Fibroblast of lung (primary cell): ENCODE measurements at regions not wholly inside any gene's neighbourhood (a gene's known extent, or its start where the extent isn't known, plus 50 kb on each side); places are given as distances from the start of the nearest gene placed in this dataset.

ENCODE experiments used
- DNase-seq, 2 donors: peaks; one replicate each; pipeline versions ENCODE4 v3.0.0 to v3.0.0-alpha.2; 2010; ENCODE audit warnings: low read depth in 2 of 2
- H2AFZ ChIP-seq: 2 replicates; pipeline ENCODE4 v1.5.1; 2012; ENCODE audit warnings: low read length, control low read depth, inconsistent platforms
- H3K27ac ChIP-seq: 2 replicates; pipeline ENCODE4 v1.5.1; 2011; ENCODE audit warnings: low read length, control low read depth; ENCODE audit not compliant: insufficient read depth
- H3K27me3 ChIP-seq: 2 replicates; pipeline ENCODE4 v1.5.1; 2011; ENCODE audit warnings: mild to moderate bottlenecking, low read length; ENCODE audit not compliant: control insufficient read depth, insufficient read depth
- H3K36me3 ChIP-seq: 2 replicates; pipeline ENCODE4 v1.5.1; 2011; ENCODE audit warnings: low read length; ENCODE audit not compliant: control insufficient read depth, insufficient read depth
- H3K4me1 ChIP-seq: 2 replicates; pipeline ENCODE4 v1.5.1; 2011; ENCODE audit warnings: low read length; ENCODE audit not compliant: control insufficient read depth, insufficient read depth; ENCODE audit errors: extremely low read depth
- H3K4me2 ChIP-seq: 2 replicates; pipeline ENCODE4 v1.5.1; 2011; ENCODE audit warnings: low read length, control low read depth; ENCODE audit not compliant: insufficient read depth; ENCODE audit errors: extremely low read depth
- H3K4me3 ChIP-seq, 4 experiments: fragments of 200-600 bp in 1 of 4; sonication (generic) in 1 of 4; replicated peaks in 1 of 4; 2 replicates each; pipeline ENCODE4 v1.5.1; 2011 to 2016; ENCODE audit warnings: low read length in 4 of 4, low read depth in 3 of 4, mild to moderate bottlenecking in 3 of 4, control low read depth in 2 of 4, inconsistent platforms in 1 of 4, mixed read lengths in 1 of 4; ENCODE audit not compliant: insufficient read depth in 1 of 4; ENCODE audit errors: control extremely low read depth in 1 of 4
- H3K79me2 ChIP-seq: 2 replicates; pipeline ENCODE4 v1.5.1; 2012; ENCODE audit warnings: mild to moderate bottlenecking, low read length, inconsistent platforms; ENCODE audit not compliant: control insufficient read depth, insufficient read depth
- H3K9ac ChIP-seq: 2 replicates; pipeline ENCODE4 v1.5.1; 2011; ENCODE audit warnings: mild to moderate bottlenecking, low read length, control low read depth; ENCODE audit not compliant: insufficient read depth
- H3K9me3 ChIP-seq: 2 replicates; pipeline ENCODE4 v1.5.1; 2012; ENCODE audit warnings: low read depth, low read length; ENCODE audit not compliant: control insufficient read depth, insufficient read depth
- H4K20me1 ChIP-seq: 2 replicates; pipeline ENCODE4 v1.5.1; 2011; ENCODE audit warnings: low read length; ENCODE audit not compliant: control insufficient read depth, insufficient read depth; ENCODE audit errors: extremely low read depth
- CTCF ChIP-seq, 2 donors: IDR thresholded peaks in 1 of 2; conservative IDR thresholded peaks in 1 of 2; 1 replicate in 1 of 2; 2 replicates in 1 of 2; pipeline ENCODE4 v1.5.1; 2011 to 2012; ENCODE audit warnings: low read length in 2 of 2, control low read depth in 1 of 2, inconsistent platforms in 1 of 2, low read depth in 1 of 2, mild to moderate bottlenecking in 1 of 2
- EZH2 ChIP-seq: IDR thresholded peaks from 2 replicates; pipeline ENCODE4 v1.5.1; 2012; ENCODE audit warnings: low read length, control low read depth, mild to moderate bottlenecking; ENCODE audit errors: missing control alignments

GRCh38 chr3:182713743-182714517 is 79.4 kb upstream of the ATP11B start:
- H3K4me1 ChIP-seq, result no peaks in the 10 kb centered on the region
- H3K4me2 ChIP-seq, result no peak overlapping the region
- no peaks in the 10 kb centered on the region for H3K27me3 ChIP-seq
- no peak overlapping the region for H3K9ac ChIP-seq
- H4K20me1 ChIP-seq, result no peaks in the 10 kb centered on the region
- no peaks in the 10 kb centered on the region for H3K79me2 ChIP-seq
- H3K36me3 ChIP-seq, result no peaks in the 10 kb centered on the region
- no peaks in the 10 kb centered on the region for H3K9me3 ChIP-seq
- H3K27ac ChIP-seq, result no peak overlapping the region
- H3K4me3 ChIP-seq, result no peak overlapping the region
- DNase-seq, result peak; percentile 57 to 82
- no peak overlapping the region for H2AFZ ChIP-seq
- no peak for TF ChIP-seq EZH2
- peak; percentile 63 to 70 for TF ChIP-seq CTCF (conservative IDR thresholded peaks at IDR 0.05 in 1 of 2, IDR thresholded peaks at IDR 0.05 in 1 of 2; ENCODE audit: low read depth in 1 of 2, low read length in 2 of 2)

- no peaks in the 10 kb centered on the region for H4K20me1 ChIP-seq
- no peak overlapping the region for H3K9ac ChIP-seq
- no peak overlapping the region for H3K27ac ChIP-seq
- no peak for TF ChIP-seq EZH2
- no peak for TF ChIP-seq CTCF (conservative IDR thresholded peaks at IDR 0.05 in 1 of 2, IDR thresholded peaks at IDR 0.05 in 1 of 2; ENCODE audit: low read depth in 1 of 2, low read length in 2 of 2)
- H3K36me3 ChIP-seq, result no peaks in the 10 kb centered on the region
- no peaks in the 10 kb centered on the region for H3K27me3 ChIP-seq
- H3K4me2 ChIP-seq, result no peak overlapping the region
- no peaks in the 10 kb centered on the region for H3K4me1 ChIP-seq
- DNase-seq, result no peak
- H2AFZ ChIP-seq, result no peak overlapping the region
- no peak overlapping the region for H3K4me3 ChIP-seq
- no peaks in the 10 kb centered on the region for H3K9me3 ChIP-seq
- no peaks in the 10 kb centered on the region for H3K79me2 ChIP-seq
Observed at GRCh38 chr3:182715006-182715405, 78.3 kb upstream of the ATP11B start.

- Histone ChIP-seq H3K27ac (no peak overlapping the region), H3K4me3 (no peak overlapping the region), H3K4me1 (no peaks in the 10 kb centered on the region), H3K36me3 (no peaks in the 10 kb centered on the region), H4K20me1 (no peaks in the 10 kb centered on the region), H3K4me2 (no peak overlapping the region), H3K9ac (no peak overlapping the region), H3K27me3 (no peaks in the 10 kb centered on the region), H3K79me2 (no peaks in the 10 kb centered on the region), H3K9me3 (no peaks in the 10 kb centered on the region), H2AFZ (no peak overlapping the region)
- no peak for DNase-seq
- no peak for TF ChIP-seq CTCF (conservative IDR thresholded peaks at IDR 0.05 in 1 of 2, IDR thresholded peaks at IDR 0.05 in 1 of 2; ENCODE audit: low read depth in 1 of 2, low read length in 2 of 2)
- TF ChIP-seq EZH2, result no peak
Observed at GRCh38 chr3:182716114-182716688, 77.1 kb upstream of the ATP11B start.
